ENCODE measurements at regions not wholly inside any gene's neighbourhood (a gene's known extent, or its start where the extent isn't known, plus 50 kb on each side); places are given as distances from the start of the nearest gene placed in this dataset.

DNA sequence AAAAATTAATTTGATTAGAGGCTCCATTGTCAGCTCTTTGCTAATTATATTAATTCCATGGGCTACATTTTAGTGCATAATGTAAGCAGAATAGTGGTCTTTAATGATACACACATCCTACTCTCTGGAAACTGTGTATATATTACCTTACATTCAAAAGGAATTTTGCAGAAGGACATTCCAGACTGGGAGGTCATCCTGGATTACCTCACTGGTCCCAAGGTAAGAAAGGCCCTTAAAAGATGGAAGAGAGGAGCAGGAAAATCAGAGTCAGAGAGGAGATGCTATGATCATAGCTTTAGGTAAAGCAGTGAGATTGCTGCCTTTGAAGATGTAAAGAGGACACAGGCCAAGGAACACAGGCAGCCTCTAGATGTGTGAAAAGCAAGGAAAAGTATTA lies 1180.8 kb downstream of the CDH12 start:
- Histone ChIP-seq H3K9me3 (no peaks in the 10 kb centered on the region), H3K4me3 (no peak overlapping the region), H3K27me3 (no peaks in the 10 kb centered on the region), H3K27ac (no peak overlapping the region), H3K4me1 (no peaks in the 10 kb centered on the region), H3K36me3 (no peaks in the 10 kb centered on the region)
- intact Hi-C loops (cut with DNase I; ENCODE audit: low total_unique reads) (no loop called here), in situ Hi-C loops (cut with MboI; ENCODE audit: low pct_ligation_motif_present in 1 of 4, low pct_unique_long_range_greater_than_20kb in 1 of 4, low sequenced_read_pairs in 3 of 4) (no loop called here)
- DNase-seq = no peak
- no peak for TF ChIP-seq POLR2A (IDR thresholded peaks at IDR 0.05)
- TF ChIP-seq, protein P1, sequence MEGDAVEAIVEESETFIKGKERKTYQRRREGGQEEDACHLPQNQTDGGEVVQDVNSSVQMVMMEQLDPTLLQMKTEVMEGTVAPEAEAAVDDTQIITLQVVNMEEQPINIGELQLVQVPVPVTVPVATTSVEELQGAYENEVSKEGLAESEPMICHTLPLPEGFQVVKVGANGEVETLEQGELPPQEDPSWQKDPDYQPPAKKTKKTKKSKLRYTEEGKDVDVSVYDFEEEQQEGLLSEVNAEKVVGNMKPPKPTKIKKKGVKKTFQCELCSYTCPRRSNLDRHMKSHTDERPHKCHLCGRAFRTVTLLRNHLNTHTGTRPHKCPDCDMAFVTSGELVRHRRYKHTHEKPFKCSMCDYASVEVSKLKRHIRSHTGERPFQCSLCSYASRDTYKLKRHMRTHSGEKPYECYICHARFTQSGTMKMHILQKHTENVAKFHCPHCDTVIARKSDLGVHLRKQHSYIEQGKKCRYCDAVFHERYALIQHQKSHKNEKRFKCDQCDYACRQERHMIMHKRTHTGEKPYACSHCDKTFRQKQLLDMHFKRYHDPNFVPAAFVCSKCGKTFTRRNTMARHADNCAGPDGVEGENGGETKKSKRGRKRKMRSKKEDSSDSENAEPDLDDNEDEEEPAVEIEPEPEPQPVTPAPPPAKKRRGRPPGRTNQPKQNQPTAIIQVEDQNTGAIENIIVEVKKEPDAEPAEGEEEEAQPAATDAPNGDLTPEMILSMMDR (IDR thresholded peaks at IDR 0.05) = no peak
- no peak for TF ChIP-seq EP300 (IDR thresholded peaks at IDR 0.05; ENCODE audit: low read depth)
- TF ChIP-seq POLR2AphosphoS5 (IDR thresholded peaks at IDR 0.05) = no peak

DNA sequence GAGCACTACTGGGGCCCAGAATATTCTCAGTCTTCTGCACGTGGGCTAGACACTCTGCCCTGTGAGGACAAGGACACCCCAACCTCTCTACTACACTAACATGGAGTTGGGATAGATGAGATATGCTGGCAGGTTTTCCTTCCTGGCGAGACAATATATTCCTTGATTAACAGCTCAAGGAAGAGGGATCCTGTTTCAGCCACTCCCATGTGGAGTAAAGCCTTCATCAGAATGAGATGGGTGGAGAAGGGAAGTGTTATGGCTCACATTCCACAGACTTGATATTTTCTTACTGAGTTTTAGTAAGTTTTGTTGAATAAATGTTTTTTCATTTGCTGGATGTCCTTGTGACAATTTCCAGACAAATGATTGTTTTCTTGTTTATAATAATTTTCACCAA lies 1187.6 kb downstream of the CDH12 start:
- in situ Hi-C loops (cut with MboI; ENCODE audit: low pct_ligation_motif_present in 1 of 4, low pct_unique_long_range_greater_than_20kb in 1 of 4, low sequenced_read_pairs in 3 of 4) = no loop called here
- Histone ChIP-seq H3K4me3 (no peak overlapping the region), H3K36me3 (no peaks in the 10 kb centered on the region), H3K27me3 (no peaks in the 10 kb centered on the region), H3K4me1 (no peaks in the 10 kb centered on the region), H3K27ac (no peak overlapping the region), H3K9me3 (no peaks in the 10 kb centered on the region)
- DNase-seq = no peak
- intact Hi-C loops (cut with DNase I; ENCODE audit: low total_unique reads) = no loop called here
- TF ChIP-seq EP300 (IDR thresholded peaks at IDR 0.05; ENCODE audit: low read depth) (no peak), POLR2A (IDR thresholded peaks at IDR 0.05) (no peak), POLR2AphosphoS5 (IDR thresholded peaks at IDR 0.05) (no peak)
- TF ChIP-seq, protein P1 (IDR thresholded peaks at IDR 0.05) = no peak
- WGBS, 2 donors (ENCODE audit: low coverage in 1 of 2) = 67% methylated on average over 2 of the region's 2 CpGs; no CpG with 5 or more reads in 1 of the 2 donors

DNA sequence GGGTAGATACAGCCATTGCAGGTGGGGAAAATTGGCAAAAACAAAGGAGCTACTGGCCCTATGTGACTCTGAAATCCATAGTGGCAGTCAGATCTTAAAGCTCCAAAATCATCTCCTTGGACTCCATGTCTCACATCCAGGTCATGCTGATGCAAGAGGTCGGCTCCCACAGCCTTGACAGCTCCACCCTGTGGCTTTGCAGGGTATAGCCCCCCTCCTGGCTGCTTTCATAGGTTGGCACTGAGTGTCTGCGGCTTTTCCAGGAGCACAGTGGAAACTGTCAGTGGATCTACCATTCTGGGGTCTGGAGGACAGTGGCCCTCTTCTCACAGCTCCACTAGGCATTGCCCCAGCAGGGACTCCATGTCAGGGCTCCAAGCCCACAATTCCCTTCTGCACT lies 1190.1 kb downstream of the CDH12 start:
- Histone ChIP-seq H3K36me3 (no peaks in the 10 kb centered on the region), H3K4me1 (no peaks in the 10 kb centered on the region), H3K9me3 (no peaks in the 10 kb centered on the region), H3K27ac (no peak overlapping the region), H3K4me3 (no peak overlapping the region), H3K27me3 (no peaks in the 10 kb centered on the region)
- no peak for DNase-seq
- in situ Hi-C loops (cut with MboI; ENCODE audit: low pct_ligation_motif_present in 1 of 4, low pct_unique_long_range_greater_than_20kb in 1 of 4, low sequenced_read_pairs in 3 of 4) (no loop called here), intact Hi-C loops (cut with DNase I; ENCODE audit: low total_unique reads) (no loop called here)
- 65% methylated on average over 2 of the region's 2 CpGs; no CpG with 5 or more reads in 1 of the 2 donors for WGBS, 2 donors (ENCODE audit: low coverage in 1 of 2)
- TF ChIP-seq POLR2A (IDR thresholded peaks at IDR 0.05) (no peak), POLR2AphosphoS5 (IDR thresholded peaks at IDR 0.05) (no peak), EP300 (IDR thresholded peaks at IDR 0.05; ENCODE audit: low read depth) (no peak)
- TF ChIP-seq, protein P1 (IDR thresholded peaks at IDR 0.05) = no peak

DNA sequence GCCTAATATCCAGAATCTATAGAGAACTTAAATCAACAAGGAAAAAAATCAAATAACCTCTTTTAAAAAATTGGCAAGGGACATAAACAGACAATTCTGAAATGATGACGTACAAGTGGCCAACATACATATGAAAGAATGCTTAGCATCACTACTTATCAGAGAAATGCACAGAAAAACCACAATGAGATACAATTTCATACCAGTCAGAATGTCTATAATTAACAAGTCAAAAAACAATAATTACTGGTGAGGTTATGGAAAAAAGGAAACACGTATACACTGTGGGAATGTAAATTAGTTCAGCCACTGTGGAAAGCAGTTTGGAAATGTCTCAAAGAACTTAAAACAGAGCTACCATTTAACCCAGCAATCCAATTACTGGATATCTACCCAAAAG lies 1192.0 kb downstream of the CDH12 start:
- no peak for DNase-seq
- Histone ChIP-seq H3K4me3 (no peak overlapping the region), H3K4me1 (no peaks in the 10 kb centered on the region), H3K27me3 (no peaks in the 10 kb centered on the region), H3K9me3 (no peaks in the 10 kb centered on the region), H3K36me3 (no peaks in the 10 kb centered on the region), H3K27ac (no peak overlapping the region)
- WGBS, 2 donors (ENCODE audit: low coverage in 1 of 2) = 67 to 83% methylated on average over 2 of the region's 2 CpGs
- in situ Hi-C loops (cut with MboI; ENCODE audit: low pct_ligation_motif_present in 1 of 4, low pct_unique_long_range_greater_than_20kb in 1 of 4, low sequenced_read_pairs in 3 of 4) = no loop called here
- TF ChIP-seq POLR2A (IDR thresholded peaks at IDR 0.05) (no peak), EP300 (IDR thresholded peaks at IDR 0.05; ENCODE audit: low read depth) (no peak), POLR2AphosphoS5 (IDR thresholded peaks at IDR 0.05) (no peak)
- TF ChIP-seq, protein P1 (IDR thresholded peaks at IDR 0.05) = no peak
- intact Hi-C loops (cut with DNase I; ENCODE audit: low total_unique reads) = no loop called here

Data from transverse colon (tissue), 4 donors.